Parathyroid adenoma (tissue), 2 donors: ENCODE measurements at regions not wholly inside any gene's neighbourhood (a gene's known extent, or its start where the extent isn't known, plus 50 kb on each side); places are given as distances from the start of the nearest gene placed in this dataset.

Experiments
- H2AFZ ChIP-seq: fragments of 300-600 bp; sonication (generic); one replicate; pipeline ENCODE4 v1.7.0; 2017; ENCODE audit warnings: antibody characterized with exemption, mild to moderate bottlenecking
- H3K27ac ChIP-seq: fragments of 300-600 bp; sonication (generic); one replicate; pipeline ENCODE4 v1.7.0; 2017
- H3K27me3 ChIP-seq: fragments of 300-600 bp; sonication (generic); one replicate; pipeline ENCODE4 v1.7.0; 2017; ENCODE audit warnings: low read length; ENCODE audit not compliant: control insufficient read depth, insufficient read depth
- H3K36me3 ChIP-seq: fragments of 300-600 bp; sonication (generic); one replicate; pipeline ENCODE4 v1.7.0; 2017; ENCODE audit warnings: low read length; ENCODE audit not compliant: control insufficient read depth, insufficient read depth
- H3K4me1 ChIP-seq: fragments of 300-600 bp; sonication (generic); one replicate; pipeline ENCODE4 v1.7.0; 2017; ENCODE audit warnings: control low read depth
- H3K4me2 ChIP-seq: fragments of 300-600 bp; sonication (generic); one replicate; pipeline ENCODE4 v1.7.0; 2017; ENCODE audit warnings: low read length
- H3K4me3 ChIP-seq: fragments of 300-600 bp; sonication (generic); one replicate; pipeline ENCODE4 v1.7.0; 2017; ENCODE audit warnings: low read depth, low read length
- H3K79me2 ChIP-seq: fragments of 300-600 bp; sonication (generic); one replicate; pipeline ENCODE4 v1.7.0; 2017; ENCODE audit warnings: control low read depth
- H3K9ac ChIP-seq: fragments of 300-600 bp; sonication (generic); one replicate; pipeline ENCODE4 v1.7.0; 2017; ENCODE audit warnings: mild to moderate bottlenecking
- H3K9me3 ChIP-seq: fragments of 300-600 bp; sonication (generic); one replicate; pipeline ENCODE4 v1.7.0; 2017; ENCODE audit warnings: low read length; ENCODE audit not compliant: control insufficient read depth
- TF ChIP-seq, protein P1 (sequence below): fragments of 300-600 bp; sonication (generic); IDR thresholded peaks from one replicate; pipeline ENCODE4 v1.7.0; 2017; ENCODE audit warnings: antibody characterized with exemption, mild to moderate bottlenecking
- donor health status: primary hyperparathyroidism.

DNA sequence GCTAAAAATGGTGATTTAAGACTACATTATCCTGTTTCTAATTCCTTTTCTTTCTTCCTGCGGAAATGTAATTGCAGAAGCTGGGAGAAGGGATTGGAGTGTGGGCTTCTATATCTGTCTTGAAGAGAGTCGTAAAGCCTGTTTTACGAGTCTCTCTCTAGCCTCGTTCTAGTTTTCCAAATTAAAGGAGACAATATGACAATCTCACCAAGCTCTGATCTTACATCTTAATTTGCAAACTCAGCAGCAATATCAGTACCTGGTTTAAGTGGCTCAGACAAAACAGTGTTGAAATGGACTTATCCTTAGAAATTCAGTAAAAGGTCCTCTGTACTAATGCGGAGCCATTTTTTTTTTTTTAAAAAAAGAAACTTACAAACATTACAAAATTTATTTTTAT, 349.5 kb upstream of the HAND2 start:
- Histone ChIP-seq H2AFZ (no peak overlapping the region), H3K4me2 (no peak overlapping the region), H3K9me3 (no peaks in the 10 kb centered on the region), H3K79me2 (no peaks in the 10 kb centered on the region), H3K4me3 (no peak overlapping the region), H3K9ac (no peak overlapping the region), H3K27ac (no peak overlapping the region), H3K4me1 (no peaks in the 10 kb centered on the region), H3K27me3 (no peaks in the 10 kb centered on the region), H3K36me3 (no peaks in the 10 kb centered on the region)
- TF ChIP-seq, protein P1, sequence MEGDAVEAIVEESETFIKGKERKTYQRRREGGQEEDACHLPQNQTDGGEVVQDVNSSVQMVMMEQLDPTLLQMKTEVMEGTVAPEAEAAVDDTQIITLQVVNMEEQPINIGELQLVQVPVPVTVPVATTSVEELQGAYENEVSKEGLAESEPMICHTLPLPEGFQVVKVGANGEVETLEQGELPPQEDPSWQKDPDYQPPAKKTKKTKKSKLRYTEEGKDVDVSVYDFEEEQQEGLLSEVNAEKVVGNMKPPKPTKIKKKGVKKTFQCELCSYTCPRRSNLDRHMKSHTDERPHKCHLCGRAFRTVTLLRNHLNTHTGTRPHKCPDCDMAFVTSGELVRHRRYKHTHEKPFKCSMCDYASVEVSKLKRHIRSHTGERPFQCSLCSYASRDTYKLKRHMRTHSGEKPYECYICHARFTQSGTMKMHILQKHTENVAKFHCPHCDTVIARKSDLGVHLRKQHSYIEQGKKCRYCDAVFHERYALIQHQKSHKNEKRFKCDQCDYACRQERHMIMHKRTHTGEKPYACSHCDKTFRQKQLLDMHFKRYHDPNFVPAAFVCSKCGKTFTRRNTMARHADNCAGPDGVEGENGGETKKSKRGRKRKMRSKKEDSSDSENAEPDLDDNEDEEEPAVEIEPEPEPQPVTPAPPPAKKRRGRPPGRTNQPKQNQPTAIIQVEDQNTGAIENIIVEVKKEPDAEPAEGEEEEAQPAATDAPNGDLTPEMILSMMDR, result no peak

DNA sequence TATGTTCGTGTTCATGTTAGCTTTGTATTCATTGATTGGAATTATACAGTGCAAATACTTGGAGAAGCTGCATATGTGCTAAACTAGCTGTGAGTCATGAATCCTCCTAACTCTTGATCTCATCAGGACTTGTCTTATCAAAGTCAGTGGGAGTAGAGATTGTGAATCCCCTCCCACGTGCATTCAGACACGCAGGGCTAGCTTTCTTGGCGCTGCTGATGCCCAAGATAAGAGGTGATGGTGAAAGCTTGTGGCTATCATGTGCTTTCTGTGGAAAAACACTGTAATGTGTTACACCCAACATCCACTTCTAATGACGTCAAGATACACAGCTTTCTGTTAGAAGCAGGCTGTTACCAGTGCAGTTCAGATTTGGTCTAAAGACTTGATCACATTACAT, 348.7 kb upstream of the HAND2 start:
- Histone ChIP-seq H3K4me3 (no peak overlapping the region), H3K9ac (no peak overlapping the region), H2AFZ (no peak overlapping the region), H3K27ac (no peak overlapping the region), H3K9me3 (no peaks in the 10 kb centered on the region), H3K27me3 (no peaks in the 10 kb centered on the region), H3K36me3 (no peaks in the 10 kb centered on the region), H3K4me1 (no peaks in the 10 kb centered on the region), H3K79me2 (no peaks in the 10 kb centered on the region), H3K4me2 (no peak overlapping the region)
- TF ChIP-seq, protein P1, result no peak

GRCh38 chr4:173871643-173872042, 341.6 kb upstream of the HAND2 start:
- Histone ChIP-seq H3K79me2 (no peaks in the 10 kb centered on the region), H2AFZ (no peak overlapping the region), H3K9me3 (no peaks in the 10 kb centered on the region), H3K9ac (no peak overlapping the region), H3K4me3 (no peak overlapping the region), H3K27me3 (no peaks in the 10 kb centered on the region), H3K36me3 (no peaks in the 10 kb centered on the region), H3K4me2 (no peak overlapping the region), H3K4me1 (no peaks in the 10 kb centered on the region), H3K27ac (no peak overlapping the region)
- TF ChIP-seq, protein P1, result no peak

DNA sequence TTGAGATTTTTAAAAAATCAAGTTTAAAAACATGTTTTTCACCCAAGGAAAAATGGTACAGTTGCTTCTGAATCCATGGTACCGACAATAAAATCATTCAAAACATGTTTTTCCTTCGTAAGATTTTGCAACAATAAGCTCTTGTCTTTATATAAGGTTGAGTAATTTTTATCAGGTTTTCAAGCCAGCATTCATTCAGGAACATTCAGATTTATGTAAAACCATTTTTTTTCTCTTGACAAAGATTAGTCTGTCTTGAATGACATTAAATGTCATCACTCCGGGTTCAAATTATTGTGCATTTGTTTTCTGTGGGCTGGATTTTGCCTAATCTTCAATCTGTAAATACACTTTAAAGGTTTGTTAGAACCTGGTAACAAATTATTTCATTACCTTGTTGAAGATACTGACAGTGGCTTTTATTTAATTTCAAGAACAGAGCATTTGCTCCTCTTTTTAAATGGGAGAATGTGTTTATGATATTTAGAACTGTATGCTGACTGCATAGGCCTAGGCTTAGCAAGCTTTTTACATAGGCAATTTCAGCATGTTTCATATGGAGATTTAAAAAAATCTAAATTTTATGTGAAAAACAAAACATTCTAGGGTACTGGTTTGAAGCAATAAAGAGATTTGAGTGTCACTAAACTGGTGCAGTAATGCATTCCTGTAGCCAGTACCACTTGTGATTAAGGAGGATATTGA, 336.4 kb upstream of the HAND2 start:
- H3K4me1 ChIP-seq, result no peaks in the 10 kb centered on the region
- TF ChIP-seq, protein P1, result no peak
- no peaks in the 10 kb centered on the region for H3K36me3 ChIP-seq
- no peaks in the 10 kb centered on the region for H3K9me3 ChIP-seq
- no peak overlapping the region for H3K4me3 ChIP-seq
- no peak overlapping the region for H3K27ac ChIP-seq
- no peak overlapping the region for H3K9ac ChIP-seq
- H3K4me2 ChIP-seq, result no peak overlapping the region
- H3K27me3 ChIP-seq, result no peaks in the 10 kb centered on the region
- H2AFZ ChIP-seq, result no peak overlapping the region
- no peaks in the 10 kb centered on the region for H3K79me2 ChIP-seq

- H3K9ac ChIP-seq, result no peak overlapping the region
- no peaks in the 10 kb centered on the region for H3K79me2 ChIP-seq
- H3K4me1 ChIP-seq, result no peaks in the 10 kb centered on the region
- H3K9me3 ChIP-seq, result no peaks in the 10 kb centered on the region
- no peak overlapping the region for H2AFZ ChIP-seq
- H3K27me3 ChIP-seq, result no peaks in the 10 kb centered on the region
- no peak overlapping the region for H3K27ac ChIP-seq
- no peaks in the 10 kb centered on the region for H3K36me3 ChIP-seq
- TF ChIP-seq, protein P1, result no peak
- no peak overlapping the region for H3K4me3 ChIP-seq
- H3K4me2 ChIP-seq, result no peak overlapping the region
Measured at GRCh38 chr4:173862754-173863153, 332.7 kb upstream of the HAND2 start.
